Mucosa of rectum (tissue), 2 donors: ENCODE measurements at regions not wholly inside any gene's neighbourhood (a gene's known extent, or its start where the extent isn't known, plus 50 kb on each side); places are given as distances from the start of the nearest gene placed in this dataset.
"Not testable (repeated sequence)": the region's sequence is repeated elsewhere in the genome, so short reads cannot be mapped to it uniquely, and the experiment has no call there.

Experiments used
- H3K27ac ChIP-seq, 2 donors: one replicate each; pipeline ENCODE4 v1.7.0; 2013; ENCODE audit warnings: inconsistent platforms in 2 of 2, low read depth in 2 of 2, low read length in 2 of 2
- H3K27me3 ChIP-seq, 2 donors: one replicate each; pipeline ENCODE4 v1.7.0; 2013; ENCODE audit warnings: low read length in 2 of 2; ENCODE audit not compliant: control insufficient read depth in 2 of 2, insufficient read depth in 2 of 2
- H3K36me3 ChIP-seq, 2 donors: one replicate each; pipeline ENCODE4 v1.7.0; 2013; ENCODE audit warnings: low read length in 2 of 2; ENCODE audit not compliant: control insufficient read depth in 2 of 2, insufficient read depth in 2 of 2
- H3K4me1 ChIP-seq, 2 donors: one replicate each; pipeline ENCODE4 v1.7.0; 2013; ENCODE audit warnings: low read length in 2 of 2, mild to moderate bottlenecking in 1 of 2; ENCODE audit not compliant: control insufficient read depth in 2 of 2, insufficient read depth in 2 of 2
- H3K4me3 ChIP-seq, 2 donors: one replicate each; pipeline ENCODE4 v1.7.0; 2013; ENCODE audit warnings: low read length in 2 of 2
- H3K9ac ChIP-seq, 2 donors: one replicate each; pipeline ENCODE4 v1.7.0; 2013; ENCODE audit warnings: low read length in 2 of 2, low read depth in 1 of 2, mild to moderate bottlenecking in 1 of 2
- H3K9me3 ChIP-seq, 2 donors: one replicate each; pipeline ENCODE4 v1.7.0; 2013; ENCODE audit warnings: low read length in 2 of 2; ENCODE audit not compliant: control insufficient read depth in 2 of 2
- donor health status: healthy.
- donor health status: Normal muscosa, but diverticular disease.

DNA sequence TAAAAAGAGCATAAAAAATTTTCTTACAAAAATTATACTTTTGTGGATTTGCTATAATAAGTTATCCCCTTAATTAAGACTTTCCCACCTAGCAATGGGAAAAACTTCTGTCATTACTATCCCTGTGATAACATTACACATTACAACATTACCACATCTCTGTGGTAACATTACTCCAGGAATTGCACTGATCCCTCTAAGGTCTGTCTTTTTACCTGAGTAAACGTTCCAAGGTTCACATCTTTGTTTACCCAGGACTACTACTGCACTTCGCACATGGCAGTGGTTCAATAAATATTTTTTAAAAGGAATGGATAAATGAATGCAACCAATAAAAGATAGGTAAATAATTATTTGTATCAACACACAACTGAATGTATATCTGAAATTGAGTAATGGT, 92.4 kb upstream of the NOX4 start:
- Histone ChIP-seq H3K27ac (no peak overlapping the region), H3K27me3 (no peaks in the 10 kb centered on the region), H3K9me3 (no peaks in the 10 kb centered on the region), H3K4me3 (no peak overlapping the region), H3K36me3 (no peaks in the 10 kb centered on the region), H3K9ac (no peak overlapping the region), H3K4me1 (no peaks in the 10 kb centered on the region)

DNA sequence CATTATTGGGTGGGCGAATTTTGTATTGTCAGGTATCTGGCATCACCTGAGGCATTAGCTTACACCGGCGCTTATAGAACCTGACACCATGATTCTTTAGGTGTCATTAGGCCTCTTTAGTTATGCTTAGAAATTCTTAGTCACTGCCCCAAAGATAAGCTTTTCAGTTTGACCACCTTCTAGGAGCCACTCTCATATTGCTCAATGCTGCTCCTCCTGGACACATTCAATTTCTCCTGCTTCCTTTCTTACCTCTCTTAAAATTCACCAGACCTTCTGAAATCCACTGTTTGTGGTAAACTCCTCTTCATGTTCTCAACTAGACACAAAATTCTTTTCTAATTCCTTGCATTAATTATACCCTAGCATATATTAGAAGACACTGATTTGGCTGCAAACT, 93.9 kb upstream of the NOX4 start:
- H3K36me3 ChIP-seq, H3K27me3 ChIP-seq, H3K9me3 ChIP-seq, H3K4me3 ChIP-seq, H3K4me1 ChIP-seq, H3K27ac ChIP-seq, H3K9ac ChIP-seq: not testable (repeated sequence)

DNA sequence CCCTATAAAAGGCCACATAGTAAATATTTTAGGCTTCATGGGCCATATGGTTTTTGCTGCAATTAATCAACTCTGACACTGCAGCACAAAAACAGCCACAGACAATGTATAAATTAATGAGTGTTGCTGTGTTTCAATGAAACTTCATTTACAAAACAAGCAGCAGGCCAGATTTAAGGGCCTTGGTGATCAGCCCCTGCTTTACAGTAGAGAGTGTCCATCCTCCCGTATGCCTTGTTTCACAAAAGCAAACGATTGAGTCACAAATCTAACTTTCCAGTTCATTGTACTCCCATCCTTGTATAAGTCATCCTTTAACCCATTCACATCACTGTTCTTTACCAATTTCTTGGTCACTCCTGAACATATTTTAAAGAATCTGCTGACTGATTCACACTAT, 94.3 kb upstream of the NOX4 start:
- H3K36me3 ChIP-seq, result not testable (repeated sequence)

DNA sequence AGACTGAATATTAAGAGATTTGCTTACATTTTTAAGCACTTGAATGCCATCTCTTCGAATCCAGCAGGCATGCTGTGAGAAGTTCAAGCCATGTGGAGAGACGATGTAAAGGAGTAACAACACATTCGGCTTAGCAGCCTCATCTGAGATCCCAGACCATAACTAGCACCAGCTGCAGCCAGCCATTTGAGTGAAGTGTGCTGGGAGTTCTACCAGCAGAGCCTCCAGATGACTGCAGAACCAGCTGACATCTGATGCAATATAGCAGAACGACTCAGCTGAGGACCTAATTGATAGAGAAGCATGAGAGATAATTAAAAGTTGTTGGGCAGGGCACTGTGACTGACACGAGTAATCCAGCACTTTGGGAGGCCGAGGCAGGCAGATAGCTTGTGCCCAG, 98.2 kb upstream of the NOX4 start:
- H3K4me3 ChIP-seq, H3K27me3 ChIP-seq, H3K9ac ChIP-seq, H3K9me3 ChIP-seq, H3K36me3 ChIP-seq, H3K27ac ChIP-seq, H3K4me1 ChIP-seq: not testable (repeated sequence)

More for the DNA sequence above, 94.3 kb upstream of the NOX4 start:
- H3K9me3 ChIP-seq, H3K27ac ChIP-seq, H3K27me3 ChIP-seq, H3K9ac ChIP-seq, H3K4me3 ChIP-seq, H3K4me1 ChIP-seq: not testable (repeated sequence)

DNA sequence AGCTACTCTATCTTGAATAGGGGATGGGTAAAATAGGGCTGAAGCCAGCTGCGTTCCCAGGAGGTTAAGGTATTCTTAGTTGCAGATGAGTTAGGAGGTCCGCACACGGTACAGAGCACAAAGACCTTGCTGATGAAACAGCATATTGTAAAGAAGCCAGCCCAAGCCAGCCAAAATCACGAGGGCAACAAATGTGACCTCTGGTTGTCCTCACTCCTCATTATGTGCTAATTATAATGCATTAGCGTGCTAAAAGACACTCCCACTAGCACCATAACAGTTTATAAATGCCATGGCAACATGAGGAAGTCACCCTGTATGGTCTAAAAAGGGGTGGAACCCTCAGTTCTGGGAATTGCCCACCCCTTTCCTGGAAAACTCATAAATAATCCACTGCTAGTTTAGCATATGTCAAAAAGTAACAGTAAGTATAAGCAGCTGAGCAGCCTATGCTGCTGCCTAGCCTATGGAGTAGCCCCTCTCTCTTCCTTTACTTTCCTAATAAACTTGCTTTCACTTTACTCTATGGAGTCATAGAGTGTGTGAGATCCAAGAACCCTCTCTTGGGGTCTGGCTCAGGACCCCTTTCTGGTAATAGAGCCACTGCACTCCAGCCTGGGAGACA, 98.9 kb upstream of the NOX4 start:
- not testable (repeated sequence) for H3K4me3 ChIP-seq

DNA sequence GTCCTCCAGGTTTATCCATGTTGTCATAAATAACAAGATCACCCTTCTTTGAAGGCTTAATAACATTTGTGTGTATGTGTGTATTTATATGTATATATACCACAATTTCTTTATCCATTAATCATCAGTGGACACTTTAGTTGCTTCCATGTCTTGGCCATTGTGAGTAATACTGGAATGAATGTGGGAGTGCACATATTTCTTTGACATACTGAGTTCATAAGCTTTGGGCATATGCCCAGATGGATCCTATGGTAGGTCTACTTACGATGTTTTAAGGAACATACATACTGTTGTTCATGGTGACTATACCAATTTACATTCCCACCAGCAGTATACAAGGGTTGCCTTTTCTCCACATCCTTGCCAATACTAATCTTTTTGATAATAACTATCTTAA, 108.8 kb upstream of the TRIM77 start:
- not testable (repeated sequence) for H3K4me3 ChIP-seq, H3K27ac ChIP-seq, H3K9me3 ChIP-seq, H3K4me1 ChIP-seq, H3K36me3 ChIP-seq, H3K9ac ChIP-seq, H3K27me3 ChIP-seq

More for the DNA sequence above, 98.9 kb upstream of the NOX4 start:
- not testable (repeated sequence) for H3K36me3 ChIP-seq, H3K27ac ChIP-seq, H3K27me3 ChIP-seq, H3K9me3 ChIP-seq, H3K9ac ChIP-seq, H3K4me1 ChIP-seq

DNA sequence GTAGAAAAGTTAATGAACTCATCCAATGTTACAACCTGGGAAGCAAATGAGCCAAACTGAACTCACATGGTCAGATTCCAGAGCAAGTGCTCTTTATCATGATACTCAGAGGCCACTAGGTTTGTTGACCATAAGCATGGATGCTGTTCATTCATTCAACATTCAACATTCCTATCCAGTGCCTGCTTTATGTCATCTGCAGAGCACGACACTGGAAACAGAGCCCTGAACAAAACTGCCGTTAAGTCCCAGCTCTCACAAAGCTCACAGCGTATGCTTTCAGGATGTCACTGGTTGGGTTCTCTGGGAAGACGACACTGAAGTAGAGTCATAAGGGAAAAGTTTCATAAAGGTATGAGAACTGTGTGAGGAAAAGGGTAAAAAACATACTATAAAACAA, 105.8 kb upstream of the TRIM77 start:
- no peak overlapping the region for H3K9ac ChIP-seq
- peaks cover 0 to 3% of the 10 kb centered on the region in 2 donors for H3K4me1 ChIP-seq
- no peak overlapping the region for H3K4me3 ChIP-seq
- H3K36me3 ChIP-seq, result no peaks in the 10 kb centered on the region
- no peaks in the 10 kb centered on the region for H3K27me3 ChIP-seq
- H3K9me3 ChIP-seq, result no peaks in the 10 kb centered on the region
- H3K27ac ChIP-seq, result no peak overlapping the region

DNA sequence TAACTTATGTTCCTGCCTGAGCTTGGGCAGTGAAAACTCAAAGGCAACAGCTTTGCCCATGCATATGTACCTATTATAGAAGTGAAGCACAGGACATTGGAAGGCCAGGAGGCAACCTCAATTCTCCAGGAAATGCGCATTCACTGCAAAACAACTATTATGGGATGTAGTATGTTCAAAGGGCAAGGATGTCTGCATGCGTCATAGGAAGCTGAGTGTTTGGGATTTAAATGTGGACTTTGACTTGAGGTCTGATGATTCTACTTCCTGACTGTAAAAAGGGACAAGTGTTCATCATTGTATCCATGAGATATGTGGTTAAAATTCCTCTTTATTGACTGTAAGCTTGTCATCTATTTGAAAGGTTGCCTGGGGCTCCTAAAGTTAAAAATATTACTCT, 103.3 kb upstream of the TRIM77 start:
- not testable (repeated sequence) for H3K36me3 ChIP-seq, H3K4me3 ChIP-seq, H3K27ac ChIP-seq, H3K9me3 ChIP-seq, H3K4me1 ChIP-seq, H3K27me3 ChIP-seq, H3K9ac ChIP-seq

DNA sequence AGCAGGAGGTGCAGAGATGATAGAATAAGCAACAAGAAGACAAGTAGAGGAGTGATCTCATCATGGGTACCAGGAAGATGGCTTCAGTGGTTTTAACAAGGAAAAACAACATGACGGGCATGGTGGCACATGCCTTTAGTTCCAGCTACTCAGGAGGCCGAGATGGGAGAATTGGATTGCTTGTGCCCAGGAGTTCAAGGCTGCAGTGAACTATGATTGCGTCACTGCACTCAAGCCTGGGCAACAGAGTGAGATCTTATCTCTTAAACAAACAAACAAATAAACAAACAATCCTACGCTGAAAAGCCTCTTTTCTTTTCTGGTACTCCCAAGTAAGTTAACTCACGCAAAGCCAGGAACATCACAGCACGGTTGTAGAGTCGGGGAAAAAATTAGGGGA, 102.6 kb upstream of the TRIM77 start:
- not testable (repeated sequence) for H3K27me3 ChIP-seq, H3K4me1 ChIP-seq, H3K4me3 ChIP-seq, H3K27ac ChIP-seq, H3K9me3 ChIP-seq, H3K9ac ChIP-seq, H3K36me3 ChIP-seq

DNA sequence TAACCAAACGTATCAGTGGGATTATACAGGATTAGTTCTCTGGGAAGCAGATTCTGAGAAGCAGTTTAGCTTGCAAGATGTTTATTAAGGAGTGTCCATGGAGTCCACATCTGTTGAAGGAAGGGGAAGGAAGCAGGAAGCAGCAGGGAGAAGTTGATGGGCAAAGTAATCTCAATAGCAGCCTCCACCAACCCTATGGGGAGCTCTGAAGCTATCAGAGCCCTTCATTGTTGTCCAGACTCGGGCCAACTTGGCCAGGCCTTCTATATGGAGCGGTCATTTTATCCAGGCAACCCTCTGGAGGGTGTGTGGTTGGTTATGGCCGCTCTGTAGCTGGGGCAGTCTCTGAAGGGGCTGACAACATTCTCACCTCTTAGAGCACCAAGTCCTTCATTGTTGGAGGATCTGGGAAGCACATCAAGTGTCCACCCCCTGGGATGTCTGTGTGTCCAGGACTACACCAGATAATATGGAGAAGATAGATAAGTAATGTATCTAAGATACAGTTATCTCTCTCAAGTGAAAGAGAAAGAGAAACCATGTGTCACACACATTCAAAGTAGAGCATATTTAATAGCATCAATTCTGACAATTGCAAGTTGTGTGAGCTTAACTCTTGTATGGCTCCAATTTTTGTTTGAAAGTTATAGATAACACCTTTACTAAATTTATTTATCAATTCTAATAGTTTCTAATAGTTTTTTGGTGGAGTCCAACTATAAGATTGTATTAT, 101.7 kb upstream of the TRIM77 start:
- no peaks in the 10 kb centered on the region for H3K9me3 ChIP-seq
- H3K27ac ChIP-seq, result no peak overlapping the region
- no peaks in the 10 kb centered on the region for H3K27me3 ChIP-seq
- no peaks in the 10 kb centered on the region for H3K36me3 ChIP-seq
- no peak overlapping the region for H3K4me3 ChIP-seq
- H3K9ac ChIP-seq, result no peak overlapping the region
- H3K4me1 ChIP-seq, result peaks cover 0 to 3% of the 10 kb centered on the region in 2 donors
